ENCODE measurements at regions not wholly inside any gene's neighbourhood (a gene's known extent, or its start where the extent isn't known, plus 50 kb on each side); places are given as distances from the start of the nearest gene placed in this dataset.
A peak's percentile ranks its signal among the peaks of the same experiment; 100 is the strongest.

- DNase-seq: no peak
Measured at GRCh38 chr2:220002699-220003098, 375.3 kb downstream of the SLC4A3 start.

- no peak for DNase-seq
Measured at GRCh38 chr2:220005362-220005761, 377.9 kb downstream of the SLC4A3 start.

DNA sequence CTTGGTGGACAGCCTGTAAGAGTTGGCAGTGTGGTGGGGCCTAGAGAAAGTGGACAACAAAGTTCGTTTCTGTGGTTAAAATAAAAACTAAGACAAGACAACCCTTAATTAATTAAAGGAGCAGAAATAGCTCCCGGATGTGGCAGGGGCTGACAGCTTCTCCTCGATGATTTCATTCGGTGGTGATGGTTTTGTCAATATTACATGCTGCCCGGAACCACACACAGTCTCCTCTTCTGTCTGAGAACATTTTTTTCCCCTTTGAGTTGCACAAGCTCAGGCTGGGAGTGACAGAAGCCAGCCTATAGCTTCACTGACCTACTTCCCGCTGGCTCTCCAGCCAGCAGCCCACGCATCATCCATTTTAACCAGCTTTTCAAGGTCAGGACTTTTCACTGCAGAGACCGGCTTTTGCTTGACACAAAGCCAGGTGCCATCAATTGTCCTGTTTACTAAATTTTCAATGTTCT lies 378.8 kb downstream of the SLC4A3 start:
- DNase-seq: no peak

- no peak for DNase-seq
Measured at GRCh38 chr2:220011859-220012258, 384.4 kb downstream of the SLC4A3 start.

- DNase-seq: no peak
Measured at GRCh38 chr2:220014961-220015360, 387.5 kb downstream of the SLC4A3 start.

GRCh38 chr2:220015576-220015975 lies 388.1 kb downstream of the SLC4A3 start:
- no peak for DNase-seq

GRCh38 chr2:220025207-220025606 lies 397.8 kb downstream of the SLC4A3 start:
- DNase-seq: no peak

DNA sequence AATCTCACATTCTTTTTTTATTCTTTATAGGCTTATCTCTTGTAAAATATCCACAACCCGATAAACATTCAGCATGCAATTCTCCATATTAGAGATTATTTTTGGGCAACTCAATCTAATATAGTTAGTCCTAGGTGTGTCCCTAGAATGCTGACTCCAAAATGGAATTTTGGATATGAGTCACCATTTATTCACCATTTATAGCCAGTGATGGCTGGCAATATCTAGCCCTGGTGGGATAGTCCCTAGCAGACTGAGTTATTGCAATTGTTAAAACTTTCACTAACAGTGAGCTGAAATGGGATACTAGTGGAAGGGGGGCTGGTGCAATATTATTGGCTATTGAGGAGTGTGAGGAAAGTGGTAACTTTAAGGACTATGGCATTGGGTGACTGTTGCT lies 401.6 kb downstream of the SLC4A3 start:
- DNase-seq: no peak

DNA sequence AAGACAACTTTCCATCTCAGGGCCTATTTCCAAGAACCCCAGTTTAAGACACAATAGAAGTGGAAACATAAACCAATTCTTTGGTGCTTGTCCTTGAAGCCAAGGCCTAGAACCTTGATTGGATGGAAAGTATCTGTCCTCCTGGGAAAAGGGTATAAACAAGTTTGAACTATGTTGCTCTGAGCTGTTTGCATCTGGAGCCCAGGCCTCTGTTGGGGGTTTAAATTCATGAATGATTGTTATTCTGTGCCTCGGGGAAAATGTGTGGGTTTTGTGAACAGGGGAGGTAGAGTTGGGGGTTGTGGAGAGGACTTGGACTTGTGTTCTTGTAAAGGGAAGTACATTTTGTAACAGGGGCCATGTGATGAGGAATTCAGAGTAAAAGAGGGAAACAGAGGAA lies 406.1 kb downstream of the SLC4A3 start:
- no peak for DNase-seq

DNA sequence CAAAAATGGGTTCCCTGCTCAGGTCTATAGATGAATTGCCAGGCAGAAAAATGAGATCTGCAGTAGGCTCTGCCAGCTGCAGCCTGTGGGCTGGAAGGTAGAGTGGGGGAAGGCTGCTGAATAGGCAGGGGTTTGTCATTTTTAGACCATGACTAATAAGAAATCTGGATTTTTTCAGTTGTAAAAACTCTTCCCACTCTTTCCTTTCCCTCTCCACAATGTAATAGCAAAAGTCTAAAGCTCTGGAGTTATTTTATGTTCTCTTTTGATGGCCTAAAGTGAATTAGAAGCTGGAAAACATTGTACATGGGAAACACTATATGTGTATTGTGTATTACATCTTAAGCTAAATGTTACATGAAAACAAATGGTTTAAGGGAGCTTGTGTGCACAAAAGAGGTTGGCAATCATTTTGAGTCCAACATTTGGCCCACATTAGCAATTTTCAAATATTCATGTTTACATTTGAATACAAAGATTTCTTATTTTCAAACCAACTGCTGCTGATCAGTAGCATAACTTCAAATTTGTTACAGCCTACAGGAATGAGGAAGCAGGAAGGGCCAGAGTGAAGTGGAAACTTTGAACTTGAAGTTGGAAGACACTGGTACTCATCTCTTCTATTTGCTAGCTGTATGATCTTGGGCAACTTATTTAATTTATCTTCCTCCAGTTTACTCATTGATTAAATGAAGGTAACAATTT lies 407.1 kb downstream of the SLC4A3 start:
- DNase-seq: no peak

GRCh38 chr2:220036431-220036830 lies 409.0 kb downstream of the SLC4A3 start:
- DNase-seq: no peak

- DNase-seq: no peak
Measured at GRCh38 chr2:220040346-220040745, 412.9 kb downstream of the SLC4A3 start.

DNA sequence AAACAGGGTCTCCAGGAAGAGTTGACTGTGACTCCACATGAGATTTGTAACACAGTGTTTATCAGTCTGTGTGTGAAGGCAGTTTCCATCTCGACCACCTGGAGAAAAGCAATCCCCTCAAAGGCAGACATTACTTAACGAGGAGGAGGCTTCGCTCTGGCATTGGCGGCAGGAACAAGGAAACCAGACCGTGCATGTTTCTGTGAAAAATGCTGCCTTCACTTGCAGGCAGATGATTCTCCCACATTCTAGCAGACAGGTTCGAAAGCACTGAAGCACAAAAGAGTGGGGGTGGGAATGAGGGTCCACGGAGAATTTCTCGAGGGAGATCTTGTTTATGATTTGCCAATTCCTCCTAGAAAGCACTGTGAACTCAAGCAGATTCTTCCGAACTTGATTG lies 414.0 kb downstream of the SLC4A3 start:
- DNase-seq: no peak

GRCh38 chr2:220043155-220043989 lies 415.9 kb downstream of the SLC4A3 start:
- DNase-seq: no peak

GRCh38 chr2:220043990-220044335 lies 416.5 kb downstream of the SLC4A3 start:
- DNase-seq: no peak

GRCh38 chr2:220044383-220044782 lies 417.0 kb downstream of the SLC4A3 start:
- no peak for DNase-seq

DNA sequence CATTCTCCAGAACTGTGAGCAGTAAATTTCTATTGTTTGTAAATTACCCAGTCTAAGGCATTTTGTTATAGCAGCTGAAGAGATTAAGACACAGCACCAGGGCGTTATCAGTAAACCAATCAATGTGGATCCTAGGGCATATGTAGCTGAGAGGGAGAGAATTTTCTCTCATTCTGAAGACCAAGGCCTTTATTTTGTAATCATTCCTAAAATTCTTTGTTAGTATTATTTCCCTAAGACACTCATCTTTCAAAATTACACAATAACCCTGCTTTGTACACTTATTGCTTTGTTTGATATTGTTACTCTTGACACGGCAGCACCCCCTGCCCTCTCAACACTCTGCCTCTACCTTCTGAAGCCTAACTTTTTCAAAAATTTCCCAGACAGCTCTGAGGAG lies 419.1 kb downstream of the SLC4A3 start:
- DNase-seq: no peak

GRCh38 chr2:220051716-220052115 lies 424.3 kb downstream of the SLC4A3 start:
- DNase-seq: no peak

DNA sequence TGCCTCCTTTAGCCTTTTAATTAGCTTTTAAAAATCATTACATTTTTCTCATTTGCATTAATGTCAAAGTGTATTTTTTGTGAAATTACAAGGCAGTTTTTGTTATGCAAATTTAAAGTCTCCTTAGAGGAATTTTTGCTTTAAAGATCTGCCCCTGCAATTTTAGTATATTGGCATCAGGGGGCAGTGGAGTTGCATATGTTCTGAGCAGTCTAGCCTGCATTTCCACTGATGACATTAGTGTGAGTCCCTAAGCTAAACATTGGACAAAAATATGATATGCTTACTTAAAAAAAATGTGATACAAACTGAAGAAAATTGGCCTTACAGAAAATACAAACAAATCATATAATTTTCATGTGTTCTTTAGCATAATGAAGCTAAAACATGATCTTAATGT lies 426.5 kb downstream of the SLC4A3 start:
- DNase-seq: peak in 1 of 2 experiments; percentile 7

DNA sequence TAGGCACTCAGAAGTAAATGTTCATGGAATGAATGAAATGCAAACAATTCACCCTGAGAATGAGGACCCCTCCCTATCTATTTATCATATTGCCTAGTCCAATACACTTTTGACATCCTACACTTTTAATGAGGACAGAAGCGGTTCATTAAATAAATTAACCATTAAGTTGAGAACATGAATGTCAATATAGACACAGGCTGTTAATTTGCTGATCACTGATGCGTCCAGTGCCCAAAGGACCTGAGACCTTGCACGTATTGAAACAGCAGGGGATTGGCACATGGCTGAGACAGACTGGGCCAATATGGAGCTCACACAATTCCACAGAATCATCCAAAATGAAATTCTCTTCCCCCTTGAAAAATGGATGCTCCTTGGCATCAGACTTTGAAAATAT lies 430.0 kb downstream of the SLC4A3 start:
- DNase-seq: no peak

- DNase-seq: no peak
Measured at GRCh38 chr2:220057916-220058315, 430.5 kb downstream of the SLC4A3 start.

- no peak for DNase-seq
Measured at GRCh38 chr2:220064111-220065030, 436.9 kb downstream of the SLC4A3 start.

DNA sequence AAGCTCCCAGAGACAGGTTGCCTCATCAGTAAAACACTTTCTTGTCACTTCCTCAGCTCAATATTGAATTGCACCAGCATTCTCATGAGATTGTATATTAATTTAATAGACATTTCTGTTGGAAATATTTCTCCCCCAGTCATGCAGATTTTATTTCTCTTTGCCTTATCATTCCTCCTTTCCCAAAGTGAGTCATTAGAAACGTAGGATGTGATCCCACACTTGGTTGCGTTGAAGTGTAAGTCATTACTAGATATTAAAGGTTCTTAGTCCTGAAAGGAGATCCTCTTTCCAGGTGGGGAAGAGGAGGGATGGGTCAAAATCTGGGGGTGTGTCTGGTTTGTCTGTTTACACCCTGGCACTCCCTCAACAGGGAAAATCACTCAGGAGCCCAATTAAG lies 438.2 kb downstream of the SLC4A3 start:
- DNase-seq: no peak
